ENCODE measurements at regions not wholly inside any gene's neighbourhood (a gene's known extent, or its start where the extent isn't known, plus 50 kb on each side); places are given as distances from the start of the nearest gene placed in this dataset.

GRCh38 chr3:167188592-167188991, 191.5 kb downstream of the ZBBX start:
- intact Hi-C loops (cut with DNase I; ENCODE audit: low total_unique reads): no loop called here
- DNase-seq (no peak), ATAC-seq (no peak)
- Histone ChIP-seq H3K36me3 (no peaks in the 10 kb centered on the region), H3K4me3 (no peak overlapping the region), H3K27me3 (no peaks in the 10 kb centered on the region), H3K4me1 (no peaks in the 10 kb centered on the region), H3K9me3 (no peaks in the 10 kb centered on the region), H3K27ac (no peak overlapping the region)
- in situ Hi-C loops (cut with MboI; ENCODE audit: low sequenced_read_pairs in 4 of 4): no loop called here
- no peak for TF ChIP-seq CTCF (IDR thresholded peaks at IDR 0.05 in 4 of 5, conservative IDR thresholded peaks at IDR 0.05 in 1 of 5)
- no peak for TF ChIP-seq POLR2A (IDR thresholded peaks at IDR 0.05)

- ATAC-seq (no peak), DNase-seq (no peak)
- H3K27ac ChIP-seq: no peak overlapping the region
- intact Hi-C loops (cut with DNase I; ENCODE audit: low total_unique reads) (no loop called here), in situ Hi-C loops (cut with MboI; ENCODE audit: low sequenced_read_pairs in 4 of 4) (no loop called here)
- TF ChIP-seq POLR2A (IDR thresholded peaks at IDR 0.05) (no peak), CTCF (IDR thresholded peaks at IDR 0.05 in 4 of 5, conservative IDR thresholded peaks at IDR 0.05 in 1 of 5) (no peak)
- no peaks in the 10 kb centered on the region for H3K27me3 ChIP-seq
- no peaks in the 10 kb centered on the region for H3K9me3 ChIP-seq
- H3K4me3 ChIP-seq: no peak overlapping the region
- H3K4me1 ChIP-seq: no peaks in the 10 kb centered on the region
- no peaks in the 10 kb centered on the region for H3K36me3 ChIP-seq
Observed at GRCh38 chr3:167187221-167187620, 192.9 kb downstream of the ZBBX start.

- Histone ChIP-seq H3K4me3 (no peak overlapping the region), H3K27ac (no peak overlapping the region), H3K27me3 (no peaks in the 10 kb centered on the region), H3K4me1 (no peaks in the 10 kb centered on the region), H3K9me3 (no peaks in the 10 kb centered on the region), H3K36me3 (no peaks in the 10 kb centered on the region)
- in situ Hi-C loops (cut with MboI; ENCODE audit: low sequenced_read_pairs in 4 of 4) (no loop called here), intact Hi-C loops (cut with DNase I; ENCODE audit: low total_unique reads) (no loop called here)
- ATAC-seq (no peak), DNase-seq (no peak)
- TF ChIP-seq POLR2A (IDR thresholded peaks at IDR 0.05) (no peak), CTCF (IDR thresholded peaks at IDR 0.05 in 4 of 5, conservative IDR thresholded peaks at IDR 0.05 in 1 of 5) (no peak)
Observed at GRCh38 chr3:167184511-167184910, 195.6 kb downstream of the ZBBX start.

GRCh38 chr3:167172377-167172776, 207.7 kb downstream of the ZBBX start:
- no peak for DNase-seq
- no peaks in the 10 kb centered on the region for H3K9me3 ChIP-seq
- H3K4me1 ChIP-seq: peaks cover 0 to 2% of the 10 kb centered on the region in 2 donors
- no peak overlapping the region for H3K4me3 ChIP-seq
- intact Hi-C loops (cut with DNase I; ENCODE audit: low total_unique reads) (no loop called here), in situ Hi-C loops (cut with MboI; ENCODE audit: low sequenced_read_pairs in 4 of 4) (no loop called here)
- TF ChIP-seq POLR2A (IDR thresholded peaks at IDR 0.05) (no peak), CTCF (IDR thresholded peaks at IDR 0.05 in 4 of 5, conservative IDR thresholded peaks at IDR 0.05 in 1 of 5) (no peak)
- no peak overlapping the region for H3K27ac ChIP-seq
- H3K27me3 ChIP-seq: no peaks in the 10 kb centered on the region
- no peaks in the 10 kb centered on the region for H3K36me3 ChIP-seq
- no peak for ATAC-seq

- no peak overlapping the region for H3K27ac ChIP-seq
- intact Hi-C loops (cut with DNase I; ENCODE audit: low total_unique reads): no loop called here
- ATAC-seq: no peak
Observed at GRCh38 chr3:167167491-167167890, 212.6 kb downstream of the ZBBX start.

More at GRCh38 chr3:167167491-167167890, 212.6 kb downstream of the ZBBX start:
- no peaks in the 10 kb centered on the region for H3K27me3 ChIP-seq
- H3K36me3 ChIP-seq: no peaks in the 10 kb centered on the region
- DNase-seq: no peak
- in situ Hi-C loops (cut with MboI; ENCODE audit: low sequenced_read_pairs in 4 of 4): no loop called here
- H3K4me3 ChIP-seq: no peak overlapping the region
- no peak for TF ChIP-seq POLR2A (IDR thresholded peaks at IDR 0.05)
- no peak for TF ChIP-seq CTCF (IDR thresholded peaks at IDR 0.05 in 4 of 5, conservative IDR thresholded peaks at IDR 0.05 in 1 of 5)
- H3K4me1 ChIP-seq: peaks cover 8 to 12% of the 10 kb centered on the region in 2 donors
- no peaks in the 10 kb centered on the region for H3K9me3 ChIP-seq

Measured in gastrocnemius medialis (tissue), 4 donors.